ENCODE measurements at regions not wholly inside any gene's neighbourhood (a gene's known extent, or its start where the extent isn't known, plus 50 kb on each side); places are given as distances from the start of the nearest gene placed in this dataset.

DNA sequence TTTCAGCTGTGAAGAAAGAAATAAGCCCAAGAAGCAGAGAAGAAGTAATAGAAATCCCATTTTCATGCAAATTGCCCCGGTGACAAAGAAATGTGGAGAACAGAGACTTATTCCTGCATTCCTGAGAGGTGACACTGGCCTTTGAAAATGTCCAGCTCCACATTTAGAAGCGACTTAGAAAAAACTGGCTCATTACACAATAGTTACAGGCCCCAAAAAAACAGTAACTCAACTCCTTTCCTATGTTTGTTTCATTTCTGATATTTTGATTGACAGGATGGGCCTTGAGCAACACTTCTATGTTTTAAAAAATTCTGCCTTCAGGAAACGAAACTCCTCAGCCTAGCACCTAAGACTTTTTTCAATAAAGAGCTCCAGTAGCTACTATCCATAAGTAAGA, 726.9 kb upstream of the TENM4 start:
- no peak for DNase-seq (ENCODE audit: extremely low read depth, low read depth)
- TF ChIP-seq, protein P1, sequence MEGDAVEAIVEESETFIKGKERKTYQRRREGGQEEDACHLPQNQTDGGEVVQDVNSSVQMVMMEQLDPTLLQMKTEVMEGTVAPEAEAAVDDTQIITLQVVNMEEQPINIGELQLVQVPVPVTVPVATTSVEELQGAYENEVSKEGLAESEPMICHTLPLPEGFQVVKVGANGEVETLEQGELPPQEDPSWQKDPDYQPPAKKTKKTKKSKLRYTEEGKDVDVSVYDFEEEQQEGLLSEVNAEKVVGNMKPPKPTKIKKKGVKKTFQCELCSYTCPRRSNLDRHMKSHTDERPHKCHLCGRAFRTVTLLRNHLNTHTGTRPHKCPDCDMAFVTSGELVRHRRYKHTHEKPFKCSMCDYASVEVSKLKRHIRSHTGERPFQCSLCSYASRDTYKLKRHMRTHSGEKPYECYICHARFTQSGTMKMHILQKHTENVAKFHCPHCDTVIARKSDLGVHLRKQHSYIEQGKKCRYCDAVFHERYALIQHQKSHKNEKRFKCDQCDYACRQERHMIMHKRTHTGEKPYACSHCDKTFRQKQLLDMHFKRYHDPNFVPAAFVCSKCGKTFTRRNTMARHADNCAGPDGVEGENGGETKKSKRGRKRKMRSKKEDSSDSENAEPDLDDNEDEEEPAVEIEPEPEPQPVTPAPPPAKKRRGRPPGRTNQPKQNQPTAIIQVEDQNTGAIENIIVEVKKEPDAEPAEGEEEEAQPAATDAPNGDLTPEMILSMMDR (IDR thresholded peaks at IDR 0.05; ENCODE audit: low read depth, low read length), result no peak

DNA sequence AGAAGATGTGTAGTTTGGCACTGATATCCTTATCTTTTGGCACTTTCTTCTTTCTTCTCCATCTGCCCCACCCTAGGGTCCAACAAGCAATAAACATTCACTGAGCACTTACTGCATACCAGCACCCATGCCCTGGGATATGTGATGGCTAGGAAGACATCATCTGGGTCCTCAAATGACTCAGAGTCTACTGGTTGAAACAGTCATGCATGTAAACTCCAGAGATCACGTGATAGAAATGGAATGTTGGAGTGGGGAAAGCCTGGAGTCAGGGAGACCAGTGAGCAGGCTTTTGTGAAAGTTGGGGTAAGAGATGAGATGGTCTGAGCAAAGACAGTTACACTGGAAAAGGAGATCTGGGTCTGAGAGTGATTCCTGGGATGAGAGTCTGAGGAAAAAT, 724.9 kb upstream of the TENM4 start:
- no peak for DNase-seq (ENCODE audit: extremely low read depth, low read depth)
- TF ChIP-seq, protein P1 (IDR thresholded peaks at IDR 0.05; ENCODE audit: low read depth, low read length), result no peak

DNA sequence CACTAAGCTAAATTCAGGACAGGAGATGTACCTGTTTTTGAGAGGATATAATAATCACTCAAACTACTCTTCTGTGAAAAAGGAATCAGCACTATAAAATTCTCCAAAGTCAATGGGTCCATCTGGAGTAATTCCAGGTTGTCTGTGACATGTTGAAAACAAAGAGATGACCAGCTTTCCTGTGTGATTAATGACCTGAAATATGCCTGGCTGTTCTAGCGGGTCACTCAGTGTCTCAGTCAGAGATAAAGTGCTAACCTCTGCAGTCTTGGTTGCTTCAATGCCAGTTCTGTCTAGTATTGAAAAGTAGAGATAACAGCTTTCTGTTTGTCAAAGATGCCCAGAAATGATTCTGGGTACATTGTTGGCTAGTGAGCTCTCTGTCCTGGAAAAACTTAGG, 722.6 kb upstream of the TENM4 start:
- TF ChIP-seq, protein P1 (IDR thresholded peaks at IDR 0.05; ENCODE audit: low read depth, low read length), result no peak
- DNase-seq (ENCODE audit: extremely low read depth, low read depth), result no peak

DNA sequence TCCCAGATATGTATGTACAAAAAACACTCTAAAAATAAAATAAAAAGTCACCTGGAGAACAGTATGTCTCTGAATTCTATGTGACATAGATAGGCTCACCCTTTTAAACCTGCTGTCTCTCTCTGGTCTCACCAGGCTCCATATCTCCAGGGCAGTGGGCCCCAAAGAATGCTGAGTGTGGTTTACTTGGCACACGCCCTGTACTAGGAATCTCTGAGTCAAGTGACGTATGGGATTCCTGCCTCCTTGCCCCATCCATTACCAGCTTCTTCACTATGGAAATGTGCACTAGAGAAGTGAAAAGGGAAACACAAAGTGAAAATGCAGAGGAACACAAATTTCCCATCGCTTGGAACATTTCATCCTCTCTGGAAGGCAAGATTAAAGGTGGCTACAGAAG, 722.2 kb upstream of the TENM4 start:
- TF ChIP-seq, protein P1 (IDR thresholded peaks at IDR 0.05; ENCODE audit: low read depth, low read length), result no peak
- no peak for DNase-seq (ENCODE audit: extremely low read depth, low read depth)

DNA sequence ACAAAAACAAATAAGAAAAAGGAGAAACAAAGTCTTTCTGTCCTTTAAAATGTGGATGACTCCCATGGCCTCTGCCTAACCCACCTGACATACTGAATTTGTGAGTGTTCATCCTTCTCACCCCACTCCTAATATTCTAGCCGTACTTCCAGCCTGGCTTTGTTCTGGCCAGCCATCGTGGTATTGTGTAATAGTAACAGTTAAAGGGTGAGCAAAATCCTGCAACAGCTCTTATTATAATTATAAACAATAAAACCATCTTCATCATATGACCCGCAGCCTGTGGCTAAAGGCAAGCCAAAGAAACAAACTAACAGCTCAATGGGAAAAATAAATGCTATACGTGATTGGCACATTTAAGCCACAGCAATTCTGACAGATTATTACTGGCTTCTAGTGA, 721.6 kb upstream of the TENM4 start:
- no peak for DNase-seq (ENCODE audit: extremely low read depth, low read depth)
- TF ChIP-seq, protein P1 (IDR thresholded peaks at IDR 0.05; ENCODE audit: low read depth, low read length), result no peak

DNA sequence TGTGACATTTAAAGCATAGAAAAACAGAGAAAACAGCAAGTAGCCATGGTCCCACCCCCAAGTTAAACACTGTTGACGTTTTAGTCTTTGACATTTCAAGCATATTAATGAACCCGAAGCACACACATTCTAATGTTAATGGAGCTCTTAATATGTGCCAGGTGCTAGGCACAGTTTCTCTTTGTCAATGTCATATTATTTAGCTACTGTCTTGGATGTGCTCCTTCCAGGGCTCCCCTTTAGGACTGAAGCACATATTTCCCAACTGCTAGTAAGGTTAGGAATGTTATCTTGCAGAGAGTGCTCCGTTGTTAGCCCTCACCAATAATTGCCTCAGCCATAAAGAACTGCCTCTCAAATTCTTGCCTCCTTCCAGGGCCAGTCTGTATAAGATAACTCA, 716.6 kb upstream of the TENM4 start:
- no peak for DNase-seq (ENCODE audit: extremely low read depth, low read depth)
- TF ChIP-seq, protein P1 (IDR thresholded peaks at IDR 0.05; ENCODE audit: low read depth, low read length), result no peak

DNA sequence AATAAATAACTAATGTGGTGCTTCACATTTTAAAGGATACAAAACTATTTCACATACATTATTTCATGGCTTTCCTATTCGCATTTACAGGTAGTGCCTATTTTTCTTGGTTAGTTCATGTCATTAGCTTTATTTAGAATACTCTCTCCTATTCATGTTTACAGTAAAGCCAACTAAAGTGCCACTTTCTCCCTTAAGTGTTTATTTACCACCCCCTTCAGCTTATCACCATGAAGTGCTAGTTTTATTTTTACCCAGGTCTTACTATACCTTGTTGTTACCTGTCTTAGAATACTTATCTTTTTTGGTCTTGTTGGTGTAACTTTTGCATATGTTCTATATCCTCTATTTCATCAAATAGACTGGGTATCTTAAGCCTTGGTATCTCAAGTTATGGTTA, 715.2 kb upstream of the TENM4 start:
- TF ChIP-seq, protein P1 (IDR thresholded peaks at IDR 0.05; ENCODE audit: low read depth, low read length), result no peak
- DNase-seq (ENCODE audit: extremely low read depth, low read depth), result no peak

Data from AG09319 (cell line).